SK-N-SH treated with all-trans-retinoic acid at 6 μM for 48 hours (cell line): ENCODE measurements at regions not wholly inside any gene's neighbourhood (a gene's known extent, or its start where the extent isn't known, plus 50 kb on each side); places are given as distances from the start of the nearest gene placed in this dataset.

Experiments used
- ATAC-seq: fragments of 200-7000 bp; cut with Tn5 transposase; 3 replicates; pipeline ENCODE4 v1.9.1; 2020; ENCODE audit warnings: mild to moderate bottlenecking, moderate library complexity
- BACH2 ChIP-seq: fragments of 250-450 bp; sonication (Bioruptor Pico); IDR thresholded peaks from 2 replicates; pipeline ENCODE4 v1.9.0; 2021; ENCODE audit warnings: mild to moderate bottlenecking, borderline replicate concordance
- CSDC2 ChIP-seq: fragments of 250-450 bp; sonication (Bioruptor Pico); IDR thresholded peaks from 2 replicates; pipeline ENCODE4 v1.5.0; 2020; ENCODE audit warnings: mild to moderate bottlenecking, moderate library complexity
- ESRRG ChIP-seq: fragments of 250-450 bp; sonication (Bioruptor Pico); IDR thresholded peaks from 2 replicates; pipeline ENCODE4 v1.6.1; 2021; ENCODE audit warnings: mild to moderate bottlenecking
- GLIS3 ChIP-seq: fragments of 250-450 bp; sonication (Bioruptor Pico); IDR thresholded peaks from 2 replicates; pipeline ENCODE4 v1.5.0; 2020; ENCODE audit warnings: mild to moderate bottlenecking, moderate library complexity
- ISL1 ChIP-seq: fragments of 250-450 bp; sonication (Bioruptor Pico); IDR thresholded peaks from 2 replicates; pipeline ENCODE4 v2.1.2; 2022; ENCODE audit warnings: mild to moderate bottlenecking, moderate library complexity
- OSR1 ChIP-seq: fragments of 250-450 bp; sonication (Bioruptor Pico); IDR thresholded peaks from 2 replicates; pipeline ENCODE4 v1.8.0; 2022; ENCODE audit warnings: moderate library complexity, mild to moderate bottlenecking, inconsistent platforms
- PPARA ChIP-seq: fragments of 250-450 bp; sonication (Bioruptor Pico); IDR thresholded peaks from 2 replicates; pipeline ENCODE4 v1.5.0; 2020; ENCODE audit warnings: mild to moderate bottlenecking, borderline replicate concordance
- RARB ChIP-seq: fragments of 250-450 bp; sonication (Bioruptor Pico); IDR thresholded peaks from 2 replicates; pipeline ENCODE4 v1.8.0; 2021; ENCODE audit warnings: mild to moderate bottlenecking, moderate library complexity
- SNAI2 ChIP-seq: fragments of 250-450 bp; sonication (Bioruptor Pico); IDR thresholded peaks from 2 replicates; pipeline ENCODE4 v1.5.0; 2020; ENCODE audit warnings: mild to moderate bottlenecking, moderate library complexity
- TOX ChIP-seq: fragments of 250-450 bp; sonication (Bioruptor Pico); IDR thresholded peaks from 2 replicates; pipeline ENCODE4 v1.8.0; 2021; ENCODE audit warnings: mild to moderate bottlenecking, moderate library complexity, borderline replicate concordance
- ZC3H10 ChIP-seq: fragments of 250-450 bp; sonication (Bioruptor Pico); IDR thresholded peaks from 2 replicates; pipeline ENCODE4 v1.5.1; 2021; ENCODE audit warnings: mild to moderate bottlenecking, moderate library complexity
- ZFP3 ChIP-seq: fragments of 250-450 bp; sonication (Bioruptor Pico); IDR thresholded peaks from 2 replicates; pipeline ENCODE4 v1.5.0; 2020; ENCODE audit warnings: mild to moderate bottlenecking, moderate library complexity
- ZFP30 ChIP-seq: fragments of 450-650 bp; formaldehyde crosslinking; IDR thresholded peaks from 2 replicates; pipeline ENCODE4 v1.5.0; 2022; ENCODE audit warnings: mild to moderate bottlenecking, moderate library complexity
- ZNF565 ChIP-seq: fragments of 450-650 bp; formaldehyde crosslinking; conservative IDR thresholded peaks from 2 replicates; pipeline ENCODE4 v1.5.0; 2020; ENCODE audit warnings: low read depth, mild to moderate bottlenecking, moderate library complexity
- ZNF70 ChIP-seq: fragments of 450-650 bp; formaldehyde crosslinking; IDR thresholded peaks from 2 replicates; pipeline ENCODE4 v1.5.0; 2020; ENCODE audit warnings: mild to moderate bottlenecking, moderate library complexity
- ZNF8 ChIP-seq: fragments of 450-650 bp; formaldehyde crosslinking; IDR thresholded peaks from 2 replicates; pipeline ENCODE4 v1.5.0; 2020; ENCODE audit warnings: mild to moderate bottlenecking, moderate library complexity
- TF ChIP-seq, protein P1 (sequence below): fragments of 250-450 bp; sonication (Bioruptor Pico); IDR thresholded peaks from 2 replicates; pipeline ENCODE4 v1.5.0; 2020; ENCODE audit warnings: mild to moderate bottlenecking, moderate library complexity
- TF ChIP-seq, protein P2 (sequence below): fragments of 250-450 bp; sonication (Bioruptor Pico); IDR thresholded peaks from 2 replicates; pipeline ENCODE4 v1.8.0; 2020; ENCODE audit warnings: mild to moderate bottlenecking, moderate library complexity, borderline replicate concordance
- TF ChIP-seq, protein P3 (sequence below): fragments of 250-450 bp; sonication (Bioruptor Pico); IDR thresholded peaks from 2 replicates; pipeline ENCODE4 v1.5.1; 2021; ENCODE audit warnings: mild to moderate bottlenecking, moderate library complexity
- TF ChIP-seq, protein P4 (sequence below): fragments of 250-450 bp; sonication (Bioruptor Pico); IDR thresholded peaks from 2 replicates; pipeline ENCODE4 v1.8.0; 2021; ENCODE audit warnings: low read depth, mild to moderate bottlenecking, moderate library complexity, borderline replicate concordance

DNA sequence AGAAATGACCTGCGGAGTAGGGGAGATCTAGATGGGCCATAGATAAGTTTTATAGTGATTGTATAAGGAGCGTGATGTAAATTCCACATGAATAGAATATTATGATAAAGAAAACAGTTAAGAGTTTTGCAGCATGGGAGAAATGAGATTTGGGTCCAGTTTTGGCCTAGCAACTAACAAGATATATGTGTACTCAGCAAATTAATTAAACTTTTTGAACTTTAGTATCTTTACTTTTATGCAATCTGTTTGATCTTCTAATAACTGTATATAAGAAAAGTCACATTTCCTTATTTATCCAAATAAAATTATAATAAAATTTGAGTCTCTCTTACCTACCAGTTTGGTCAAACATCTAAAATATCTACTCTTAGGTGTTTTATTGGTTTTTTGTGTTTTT is 1011.8 kb upstream of the NCAM2 start:
- no peak for TF ChIP-seq ZC3H10 (CRISPR knock-in tag)
- no peak for TF ChIP-seq ZNF8 (CRISPR knock-in tag)
- TF ChIP-seq ZFP30 (CRISPR knock-in tag), result no peak
- no peak for TF ChIP-seq ESRRG (CRISPR knock-in tag)
- no peak for TF ChIP-seq BACH2 (CRISPR knock-in tag)
- TF ChIP-seq PPARA (CRISPR knock-in tag), result no peak
- TF ChIP-seq, protein P1, sequence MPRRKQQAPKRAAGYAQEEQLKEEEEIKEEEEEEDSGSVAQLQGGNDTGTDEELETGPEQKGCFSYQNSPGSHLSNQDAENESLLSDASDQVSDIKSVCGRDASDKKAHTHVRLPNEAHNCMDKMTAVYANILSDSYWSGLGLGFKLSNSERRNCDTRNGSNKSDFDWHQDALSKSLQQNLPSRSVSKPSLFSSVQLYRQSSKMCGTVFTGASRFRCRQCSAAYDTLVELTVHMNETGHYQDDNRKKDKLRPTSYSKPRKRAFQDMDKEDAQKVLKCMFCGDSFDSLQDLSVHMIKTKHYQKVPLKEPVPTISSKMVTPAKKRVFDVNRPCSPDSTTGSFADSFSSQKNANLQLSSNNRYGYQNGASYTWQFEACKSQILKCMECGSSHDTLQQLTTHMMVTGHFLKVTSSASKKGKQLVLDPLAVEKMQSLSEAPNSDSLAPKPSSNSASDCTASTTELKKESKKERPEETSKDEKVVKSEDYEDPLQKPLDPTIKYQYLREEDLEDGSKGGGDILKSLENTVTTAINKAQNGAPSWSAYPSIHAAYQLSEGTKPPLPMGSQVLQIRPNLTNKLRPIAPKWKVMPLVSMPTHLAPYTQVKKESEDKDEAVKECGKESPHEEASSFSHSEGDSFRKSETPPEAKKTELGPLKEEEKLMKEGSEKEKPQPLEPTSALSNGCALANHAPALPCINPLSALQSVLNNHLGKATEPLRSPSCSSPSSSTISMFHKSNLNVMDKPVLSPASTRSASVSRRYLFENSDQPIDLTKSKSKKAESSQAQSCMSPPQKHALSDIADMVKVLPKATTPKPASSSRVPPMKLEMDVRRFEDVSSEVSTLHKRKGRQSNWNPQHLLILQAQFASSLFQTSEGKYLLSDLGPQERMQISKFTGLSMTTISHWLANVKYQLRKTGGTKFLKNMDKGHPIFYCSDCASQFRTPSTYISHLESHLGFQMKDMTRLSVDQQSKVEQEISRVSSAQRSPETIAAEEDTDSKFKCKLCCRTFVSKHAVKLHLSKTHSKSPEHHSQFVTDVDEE, result no peak
- TF ChIP-seq, protein P2, sequence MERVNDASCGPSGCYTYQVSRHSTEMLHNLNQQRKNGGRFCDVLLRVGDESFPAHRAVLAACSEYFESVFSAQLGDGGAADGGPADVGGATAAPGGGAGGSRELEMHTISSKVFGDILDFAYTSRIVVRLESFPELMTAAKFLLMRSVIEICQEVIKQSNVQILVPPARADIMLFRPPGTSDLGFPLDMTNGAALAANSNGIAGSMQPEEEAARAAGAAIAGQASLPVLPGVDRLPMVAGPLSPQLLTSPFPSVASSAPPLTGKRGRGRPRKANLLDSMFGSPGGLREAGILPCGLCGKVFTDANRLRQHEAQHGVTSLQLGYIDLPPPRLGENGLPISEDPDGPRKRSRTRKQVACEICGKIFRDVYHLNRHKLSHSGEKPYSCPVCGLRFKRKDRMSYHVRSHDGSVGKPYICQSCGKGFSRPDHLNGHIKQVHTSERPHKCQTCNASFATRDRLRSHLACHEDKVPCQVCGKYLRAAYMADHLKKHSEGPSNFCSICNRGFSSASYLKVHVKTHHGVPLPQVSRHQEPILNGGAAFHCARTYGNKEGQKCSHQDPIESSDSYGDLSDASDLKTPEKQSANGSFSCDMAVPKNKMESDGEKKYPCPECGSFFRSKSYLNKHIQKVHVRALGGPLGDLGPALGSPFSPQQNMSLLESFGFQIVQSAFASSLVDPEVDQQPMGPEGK (CRISPR knock-in tag), result no peak
- no peak for TF ChIP-seq ZNF565 (CRISPR knock-in tag)
- TF ChIP-seq GLIS3 (CRISPR knock-in tag), result no peak
- no peak for TF ChIP-seq RARB (CRISPR knock-in tag)
- TF ChIP-seq, protein P3, sequence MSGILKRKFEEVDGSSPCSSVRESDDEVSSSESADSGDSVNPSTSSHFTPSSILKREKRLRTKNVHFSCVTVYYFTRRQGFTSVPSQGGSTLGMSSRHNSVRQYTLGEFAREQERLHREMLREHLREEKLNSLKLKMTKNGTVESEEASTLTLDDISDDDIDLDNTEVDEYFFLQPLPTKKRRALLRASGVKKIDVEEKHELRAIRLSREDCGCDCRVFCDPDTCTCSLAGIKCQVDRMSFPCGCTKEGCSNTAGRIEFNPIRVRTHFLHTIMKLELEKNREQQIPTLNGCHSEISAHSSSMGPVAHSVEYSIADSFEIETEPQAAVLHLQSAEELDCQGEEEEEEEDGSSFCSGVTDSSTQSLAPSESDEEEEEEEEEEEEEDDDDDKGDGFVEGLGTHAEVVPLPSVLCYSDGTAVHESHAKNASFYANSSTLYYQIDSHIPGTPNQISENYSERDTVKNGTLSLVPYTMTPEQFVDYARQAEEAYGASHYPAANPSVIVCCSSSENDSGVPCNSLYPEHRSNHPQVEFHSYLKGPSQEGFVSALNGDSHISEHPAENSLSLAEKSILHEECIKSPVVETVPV (CRISPR knock-in tag), result no peak
- no peak for TF ChIP-seq ZFP3 (CRISPR knock-in tag)
- TF ChIP-seq OSR1 (CRISPR knock-in tag), result no peak
- no peak for TF ChIP-seq SNAI2 (CRISPR knock-in tag)
- no peak for TF ChIP-seq TOX (CRISPR knock-in tag)
- no peak for TF ChIP-seq CSDC2 (CRISPR knock-in tag)
- TF ChIP-seq, protein P4, sequence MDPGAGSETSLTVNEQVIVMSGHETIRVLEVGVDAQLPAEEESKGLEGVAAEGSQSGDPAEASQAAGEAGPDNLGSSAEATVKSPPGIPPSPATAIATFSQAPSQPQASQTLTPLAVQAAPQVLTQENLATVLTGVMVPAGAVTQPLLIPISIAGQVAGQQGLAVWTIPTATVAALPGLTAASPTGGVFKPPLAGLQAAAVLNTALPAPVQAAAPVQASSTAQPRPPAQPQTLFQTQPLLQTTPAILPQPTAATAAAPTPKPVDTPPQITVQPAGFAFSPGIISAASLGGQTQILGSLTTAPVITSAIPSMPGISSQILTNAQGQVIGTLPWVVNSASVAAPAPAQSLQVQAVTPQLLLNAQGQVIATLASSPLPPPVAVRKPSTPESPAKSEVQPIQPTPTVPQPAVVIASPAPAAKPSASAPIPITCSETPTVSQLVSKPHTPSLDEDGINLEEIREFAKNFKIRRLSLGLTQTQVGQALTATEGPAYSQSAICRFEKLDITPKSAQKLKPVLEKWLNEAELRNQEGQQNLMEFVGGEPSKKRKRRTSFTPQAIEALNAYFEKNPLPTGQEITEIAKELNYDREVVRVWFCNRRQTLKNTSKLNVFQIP (CRISPR knock-in tag), result no peak
- ATAC-seq, result no peak

DNA sequence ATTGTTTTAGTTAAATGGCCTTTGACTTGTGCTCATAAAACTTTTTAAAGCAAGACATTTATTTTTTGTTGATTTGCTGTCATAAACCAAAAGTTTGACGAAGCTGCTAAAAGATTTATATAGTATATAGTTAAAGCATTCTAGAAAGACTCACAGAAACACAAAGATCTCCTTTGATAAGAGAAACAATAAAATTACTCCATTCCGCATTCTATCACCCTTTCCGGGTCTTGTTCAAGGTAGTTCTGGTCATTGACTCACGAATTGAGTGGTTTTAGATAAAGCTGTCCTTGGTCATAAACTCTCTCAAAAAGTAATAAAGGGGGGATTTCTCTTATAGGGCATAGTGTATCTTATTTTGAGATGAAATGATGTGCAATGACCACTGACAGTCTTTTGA is 1010.5 kb upstream of the NCAM2 start:
- TF ChIP-seq CSDC2 (CRISPR knock-in tag) (no peak), GLIS3 (CRISPR knock-in tag) (no peak), ZC3H10 (CRISPR knock-in tag) (no peak), ZFP3 (CRISPR knock-in tag) (no peak), ZNF8 (CRISPR knock-in tag) (no peak), RARB (CRISPR knock-in tag) (no peak), TOX (CRISPR knock-in tag) (no peak), ZNF70 (CRISPR knock-in tag) (no peak), ESRRG (CRISPR knock-in tag) (no peak)
- TF ChIP-seq, protein P4 (CRISPR knock-in tag), result no peak
- TF ChIP-seq, all 23 proteins: peak for 0
- no peak for ATAC-seq

DNA sequence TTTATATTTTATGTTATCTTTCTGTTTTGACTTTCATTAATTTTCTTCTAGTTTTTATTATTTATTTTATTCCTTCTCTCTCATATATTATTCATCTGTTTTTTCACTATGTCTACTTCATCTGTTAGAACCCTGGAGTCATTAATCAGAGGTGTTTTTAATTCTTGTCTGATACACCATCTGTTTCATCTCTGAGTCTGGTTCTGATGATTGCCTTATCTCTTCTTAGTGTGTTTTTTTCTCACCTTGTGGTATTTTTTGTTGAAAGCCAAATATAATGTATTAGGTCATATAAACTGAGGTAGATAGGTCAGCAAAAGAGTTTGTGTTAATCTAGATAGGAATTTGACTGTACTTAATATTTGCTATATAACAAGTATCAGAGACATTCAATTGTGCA is 1005.7 kb upstream of the NCAM2 start:
- TF ChIP-seq ISL1 (CRISPR knock-in tag), result no peak
- TF ChIP-seq, all 23 proteins: peak for 0
- ATAC-seq, result no peak
